Keratinocyte (primary cell): ENCODE measurements at regions not wholly inside any gene's neighbourhood (a gene's known extent, or its start where the extent isn't known, plus 50 kb on each side); places are given as distances from the start of the nearest gene placed in this dataset.

Experiments
- DNase-seq: peaks from one replicate; pipeline ENCODE4 v3.0.0-alpha.2; 2011; ENCODE audit warnings: low read depth, missing footprints, low spot score
- FAIRE-seq: peaks from 2 replicates; lab custom pipeline; 2011; peaks lifted over from hg19 to GRCh38; lab: Jason Lieb, UNC
- H2AFZ ChIP-seq: 2 replicates; pipeline ENCODE4 v1.6.0; 2012; ENCODE audit warnings: low read length, control low read depth, inconsistent platforms; ENCODE audit not compliant: control insufficient read depth
- H3K27ac ChIP-seq: 2 replicates; pipeline ENCODE4 v1.5.1; 2011; ENCODE audit warnings: low read length; ENCODE audit not compliant: control insufficient read depth, insufficient read depth
- H3K27me3 ChIP-seq: 3 replicates; pipeline ENCODE4 v1.6.0; 2011; ENCODE audit warnings: low read length; ENCODE audit not compliant: control insufficient read depth, insufficient read depth; ENCODE audit errors: extremely low read depth
- H3K36me3 ChIP-seq, 2 experiments: 2 replicates in 1 of 2; 3 replicates in 1 of 2; pipeline ENCODE4 v1.5.1; 2011; ENCODE audit warnings: low read length in 2 of 2, mild to moderate bottlenecking in 1 of 2; ENCODE audit not compliant: control insufficient read depth in 2 of 2, insufficient read depth in 2 of 2; ENCODE audit errors: extremely low read depth in 1 of 2
- H3K4me1 ChIP-seq: 3 replicates; pipeline ENCODE4 v1.5.1; 2011; ENCODE audit warnings: low read length; ENCODE audit not compliant: control insufficient read depth, insufficient read depth; ENCODE audit errors: extremely low read depth
- H3K4me2 ChIP-seq: 3 replicates; pipeline ENCODE4 v1.6.0; 2011; ENCODE audit warnings: low read depth, low read length; ENCODE audit not compliant: control insufficient read depth, insufficient read depth; ENCODE audit errors: extremely low read depth
- H3K4me3 ChIP-seq, 3 experiments: fragments of 200-600 bp in 1 of 3; sonication (generic) in 1 of 3; 2 replicates in 2 of 3; 3 replicates in 1 of 3; pipeline ENCODE4 v1.5.1; 2011 to 2016; ENCODE audit warnings: low read length in 3 of 3, mild to moderate bottlenecking in 3 of 3, control low read depth in 2 of 3, inconsistent platforms in 1 of 3, low read depth in 1 of 3, mixed read lengths in 1 of 3, mixed run types in 1 of 3, moderate library complexity in 1 of 3; ENCODE audit not compliant: control insufficient read depth in 2 of 3, insufficient read depth in 2 of 3; ENCODE audit errors: extremely low read depth in 1 of 3
- H3K79me2 ChIP-seq: 2 replicates; pipeline ENCODE4 v1.6.0; 2012; ENCODE audit warnings: low read length; ENCODE audit not compliant: control insufficient read depth, insufficient read depth
- H3K9ac ChIP-seq: 3 replicates; pipeline ENCODE4 v1.6.0; 2011; ENCODE audit warnings: low read length; ENCODE audit not compliant: control insufficient read depth, insufficient read depth; ENCODE audit errors: extremely low read depth
- H3K9me1 ChIP-seq: 3 replicates; pipeline ENCODE4 v1.6.0; 2011; ENCODE audit warnings: low read length; ENCODE audit not compliant: control insufficient read depth, insufficient read depth; ENCODE audit errors: extremely low read depth
- H3K9me3 ChIP-seq: 2 replicates; pipeline ENCODE4 v1.5.1; 2012; ENCODE audit warnings: low read depth, low read length; ENCODE audit not compliant: control insufficient read depth
- H4K20me1 ChIP-seq: 3 replicates; pipeline ENCODE4 v1.6.0; 2011; ENCODE audit warnings: low read length; ENCODE audit not compliant: control insufficient read depth, insufficient read depth; ENCODE audit errors: extremely low read depth
- CTCF ChIP-seq, 3 experiments: IDR thresholded peaks in 1 of 3; conservative IDR thresholded peaks in 1 of 3; optimal IDR thresholded peaks in 1 of 3; 2 replicates in 2 of 3; 3 replicates in 1 of 3; pipeline versions ENCODE3 to v1.5.1; 2011; ENCODE audit warnings: low read length in 3 of 3, mild to moderate bottlenecking in 3 of 3, moderate library complexity in 2 of 3, control low read depth in 1 of 3, inconsistent platforms in 1 of 3; ENCODE audit not compliant: insufficient read depth in 2 of 3; ENCODE audit errors: extremely low read depth in 1 of 3
- EZH2 ChIP-seq: IDR thresholded peaks from one replicate; pipeline ENCODE4 v1.6.1; 2012; ENCODE audit warnings: inconsistent platforms, mild to moderate bottlenecking, low read length, moderate library complexity
- dilution Hi-C: fragments of 300-500 bp; cut with MboI; formaldehyde crosslinking; loops from one replicate; pipeline ENCODE4 v1.7.0; 2020; ENCODE audit warnings: low sequenced_read_pairs; ENCODE audit not compliant: extremely low pct_ligation_motif_present

- H3K36me3 ChIP-seq: no peaks in the 10 kb centered on the region
- H3K4me3 ChIP-seq: no peak overlapping the region
- H3K27ac ChIP-seq: no peak overlapping the region
- H4K20me1 ChIP-seq: no peaks in the 10 kb centered on the region
- no peaks in the 10 kb centered on the region for H3K9me1 ChIP-seq
- dilution Hi-C loops: no loop called here
- no peak overlapping the region for H3K4me2 ChIP-seq
- FAIRE-seq (no peak), DNase-seq (no peak)
- TF ChIP-seq EZH2 (no peak), CTCF (optimal IDR thresholded peaks at IDR 0.05 in 1 of 3, IDR thresholded peaks at IDR 0.05 in 1 of 3, conservative IDR thresholded peaks at IDR 0.05 in 1 of 3; ENCODE audit: extremely low read depth in 1 of 3, insufficient read depth in 2 of 3, low read length in 3 of 3) (no peak)
- no peaks in the 10 kb centered on the region for H3K4me1 ChIP-seq
- H3K9me3 ChIP-seq: no peaks in the 10 kb centered on the region
- H3K27me3 ChIP-seq: no peaks in the 10 kb centered on the region
- no peak overlapping the region for H2AFZ ChIP-seq
- H3K9ac ChIP-seq: no peak overlapping the region
- H3K79me2 ChIP-seq: no peaks in the 10 kb centered on the region
Observed at GRCh38 chr14:83838226-83838625, 1691.7 kb upstream of the FLRT2 start.

- Histone ChIP-seq H3K36me3 (no peaks in the 10 kb centered on the region), H3K27ac (no peak overlapping the region), H3K79me2 (no peaks in the 10 kb centered on the region), H3K27me3 (no peaks in the 10 kb centered on the region), H3K4me2 (no peak overlapping the region), H3K9me1 (no peaks in the 10 kb centered on the region), H3K9ac (no peak overlapping the region), H3K9me3 (no peaks in the 10 kb centered on the region), H3K4me1 (no peaks in the 10 kb centered on the region), H3K4me3 (no peak overlapping the region), H2AFZ (no peak overlapping the region), H4K20me1 (no peaks in the 10 kb centered on the region)
- no peak for DNase-seq
- no peak for TF ChIP-seq EZH2
- no peak for TF ChIP-seq CTCF (optimal IDR thresholded peaks at IDR 0.05 in 1 of 3, IDR thresholded peaks at IDR 0.05 in 1 of 3, conservative IDR thresholded peaks at IDR 0.05 in 1 of 3; ENCODE audit: extremely low read depth in 1 of 3, insufficient read depth in 2 of 3, low read length in 3 of 3)
- dilution Hi-C loops: no loop called here
- no peak for FAIRE-seq
Observed at GRCh38 chr14:83842547-83842946, 1687.4 kb upstream of the FLRT2 start.
